ENCODE measurements at regions not wholly inside any gene's neighbourhood (a gene's known extent, or its start where the extent isn't known, plus 50 kb on each side); places are given as distances from the start of the nearest gene placed in this dataset.
"Not testable (repeated sequence)": the region's sequence is repeated elsewhere in the genome, so short reads cannot be mapped to it uniquely, and the experiment has no call there.

GRCh38 chr17:54372069-54372749, 528.4 kb upstream of the TOM1L1 start:
- DNase-seq = no peak

DNA sequence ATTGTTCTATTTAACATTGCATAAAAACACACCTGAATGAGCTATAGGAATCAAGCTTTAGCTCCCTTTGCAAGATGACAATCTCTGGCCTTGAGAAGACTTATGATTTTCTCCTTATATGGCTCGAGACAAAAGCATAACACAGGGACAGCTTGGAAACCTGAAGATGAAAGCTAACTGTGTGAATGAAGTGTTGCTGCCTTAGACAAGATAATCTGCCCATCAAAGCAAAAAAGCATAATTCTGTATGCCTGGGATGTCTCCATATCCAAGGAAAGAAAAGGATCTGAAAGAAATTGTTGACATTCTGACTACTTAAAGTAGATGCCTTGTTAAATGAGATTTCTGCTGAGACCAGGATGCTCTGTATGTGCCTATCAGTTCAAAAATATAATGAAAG, 526.7 kb upstream of the TOM1L1 start:
- no peak for DNase-seq

DNA sequence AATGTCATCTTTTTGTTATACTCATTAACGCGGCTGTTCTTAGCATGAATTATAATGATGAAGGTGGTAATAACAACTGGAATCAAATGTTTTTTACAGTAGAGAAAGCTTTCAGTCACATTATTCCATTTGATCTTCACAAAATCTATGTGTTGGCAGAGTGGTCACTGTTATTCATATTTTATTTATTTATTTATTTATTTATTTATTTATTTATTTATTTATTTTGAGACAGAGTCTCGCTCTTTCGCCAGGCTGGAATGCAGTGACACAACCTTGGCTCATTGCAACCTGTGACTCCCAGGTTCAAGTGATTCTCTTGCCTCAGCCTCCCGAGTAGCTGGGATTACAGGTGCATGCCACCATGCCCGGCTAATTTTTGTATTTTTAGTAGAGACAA, 524.2 kb upstream of the TOM1L1 start:
- not testable (repeated sequence) for DNase-seq

GRCh38 chr17:54381482-54381881, 519.2 kb upstream of the TOM1L1 start:
- DNase-seq = no peak

DNA sequence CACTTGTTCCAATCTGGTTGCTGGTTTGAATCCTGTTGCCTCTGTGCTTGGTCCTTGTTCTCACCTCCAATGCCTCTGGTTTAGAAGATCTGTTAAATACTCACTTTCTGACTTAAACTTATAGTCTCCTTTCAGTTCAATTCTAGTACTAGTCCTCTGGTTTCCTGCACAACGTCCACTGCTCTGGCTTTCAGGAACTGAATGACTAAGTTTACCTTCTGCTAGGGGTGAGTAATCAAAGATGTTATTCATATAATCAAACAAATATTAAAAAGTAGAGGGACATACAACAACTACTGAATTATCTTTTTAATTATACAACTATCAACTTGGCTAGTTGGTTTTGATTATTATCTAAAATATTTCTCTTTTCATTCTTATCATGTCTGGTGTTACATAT, 496.4 kb upstream of the TOM1L1 start:
- no peak for DNase-seq

- no peak for DNase-seq
Observed at GRCh38 chr17:54405826-54406225, 494.8 kb upstream of the TOM1L1 start.

- no peak for DNase-seq
Observed at GRCh38 chr17:54408731-54409130, 491.9 kb upstream of the TOM1L1 start.

DNA sequence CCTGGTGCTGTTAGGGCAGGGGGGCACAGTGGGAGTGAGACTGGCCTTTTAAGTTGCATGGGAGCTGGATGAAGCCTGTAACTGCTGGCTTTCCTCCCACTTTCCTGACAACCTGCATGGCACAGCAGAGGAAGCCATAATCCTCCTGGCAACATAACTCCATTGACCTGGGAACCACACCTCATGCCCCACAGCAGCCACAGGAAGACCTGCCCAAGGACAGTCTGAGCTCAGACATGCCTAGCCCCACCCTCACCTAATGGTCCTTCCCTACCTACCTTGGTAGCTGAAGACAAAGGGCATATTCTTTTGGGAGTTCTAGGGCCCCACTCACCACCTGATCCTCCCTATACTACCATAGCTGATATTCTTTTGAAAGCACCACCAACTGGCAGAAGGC, 482.2 kb upstream of the TOM1L1 start:
- DNase-seq = no peak

- no peak for DNase-seq
Observed at GRCh38 chr17:54425671-54426070, 475.0 kb upstream of the TOM1L1 start.

- DNase-seq = no peak
Observed at GRCh38 chr17:54426296-54426886, 474.3 kb upstream of the TOM1L1 start.

GRCh38 chr17:54435966-54436365, 464.7 kb upstream of the TOM1L1 start:
- DNase-seq = no peak

DNA sequence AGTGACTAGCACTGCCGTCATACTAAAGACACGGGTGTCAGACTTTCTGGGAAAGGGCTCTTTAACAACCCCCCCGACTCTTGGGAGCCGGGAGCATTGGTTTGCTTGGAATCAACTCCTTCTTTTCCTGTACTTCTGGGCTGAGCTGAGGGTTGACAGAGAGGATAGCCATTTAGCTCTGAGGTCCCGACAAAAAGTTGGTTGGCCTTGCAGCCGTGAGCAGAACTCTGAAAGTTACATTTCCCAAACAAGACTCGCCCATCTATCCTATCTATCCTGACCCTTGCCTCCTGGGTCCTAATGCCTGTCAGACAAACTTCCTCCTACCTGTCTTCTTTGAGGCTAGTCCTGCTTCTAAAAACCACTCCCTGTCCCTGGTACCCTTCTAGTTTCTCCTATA, 460.8 kb upstream of the TOM1L1 start:
- DNase-seq = no peak

DNA sequence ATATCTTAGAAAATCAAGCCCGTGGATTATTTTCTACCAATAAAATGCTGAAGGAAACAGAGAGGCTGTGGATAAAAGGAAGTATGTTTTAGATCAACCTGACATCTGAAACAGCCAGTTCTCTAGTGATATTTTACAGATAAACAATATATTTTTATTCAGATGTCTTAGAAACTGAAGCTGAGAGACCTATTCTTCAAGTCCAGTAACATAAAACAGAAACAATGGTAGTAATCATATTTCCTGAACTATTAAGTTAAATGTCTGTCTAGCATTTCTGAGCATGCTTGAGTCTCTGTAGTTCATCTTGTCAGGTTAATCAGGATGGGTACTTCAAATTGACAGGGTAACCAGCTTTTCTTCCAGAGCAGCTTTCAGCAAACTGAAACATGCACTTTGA, 449.6 kb upstream of the TOM1L1 start:
- no peak for DNase-seq

GRCh38 chr17:54452666-54453348, 447.8 kb upstream of the TOM1L1 start:
- no peak for DNase-seq

DNA sequence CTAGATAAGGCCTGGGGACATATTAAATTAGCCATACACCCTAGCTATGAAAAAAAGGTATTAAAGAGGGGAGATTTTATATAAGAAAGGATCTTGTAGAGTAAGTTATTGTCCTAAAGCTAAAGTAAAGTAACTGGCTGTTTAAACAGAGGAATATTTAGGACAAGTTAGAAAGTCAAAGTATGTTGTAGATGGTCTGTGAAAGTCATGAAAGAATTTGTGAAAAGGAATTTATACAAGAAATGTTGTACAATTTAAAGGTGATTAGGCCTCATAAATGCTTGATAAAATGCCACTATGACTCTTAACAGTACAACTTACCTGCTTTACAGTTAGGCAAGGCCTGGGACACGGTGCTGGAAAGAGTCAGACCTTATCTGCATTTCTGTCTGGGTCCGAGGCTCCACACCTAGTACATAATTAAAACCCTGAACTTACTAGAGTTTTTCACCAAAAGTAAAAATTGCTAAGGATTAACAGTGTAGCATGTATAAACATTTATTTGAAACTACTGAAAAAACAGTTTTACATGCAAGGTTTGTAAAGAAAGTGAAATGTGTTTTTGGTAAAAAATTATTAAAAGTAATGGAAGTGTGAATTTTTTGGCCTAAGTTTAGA, 445.3 kb upstream of the TOM1L1 start:
- no peak for DNase-seq

GRCh38 chr17:54465443-54465842, 435.2 kb upstream of the TOM1L1 start:
- not testable (repeated sequence) for DNase-seq

DNA sequence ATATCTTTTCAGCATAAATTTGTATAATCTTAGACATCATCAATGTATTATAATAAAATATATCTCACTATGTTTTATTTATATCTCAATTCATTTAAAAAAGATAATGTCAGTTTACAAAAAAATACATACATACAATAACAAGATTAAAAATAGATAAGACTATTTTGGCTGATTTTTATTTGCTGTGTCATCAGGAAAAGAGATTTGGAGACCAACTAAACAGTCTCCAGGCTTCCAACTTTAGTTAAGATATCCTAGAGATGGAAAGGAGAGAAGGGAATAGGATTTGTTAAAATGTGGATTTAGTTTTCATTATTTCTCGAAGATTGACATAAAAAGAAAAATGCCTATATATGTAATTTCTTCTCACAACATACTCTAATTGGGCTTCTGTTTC, 433.8 kb upstream of the TOM1L1 start:
- no peak for DNase-seq

DNA sequence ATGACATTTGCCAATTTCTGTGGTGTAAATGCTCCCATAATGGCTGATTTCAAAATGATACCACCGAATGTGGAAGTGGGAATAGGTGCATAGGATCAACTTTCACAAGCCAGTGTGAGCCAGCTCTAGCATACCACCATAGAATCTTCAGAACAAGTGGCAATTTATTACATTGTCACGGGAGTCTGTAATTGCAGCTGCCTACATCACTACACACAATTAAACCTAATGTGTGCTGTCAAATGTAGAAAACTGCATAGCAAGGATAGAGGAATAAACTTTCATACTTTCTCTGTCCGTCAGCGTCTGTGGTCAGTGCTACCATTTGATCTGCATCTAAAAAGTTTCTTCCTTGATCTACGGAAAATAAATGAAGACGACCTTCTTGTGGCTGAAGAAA, 417.8 kb upstream of the TOM1L1 start:
- no peak for DNase-seq

DNA sequence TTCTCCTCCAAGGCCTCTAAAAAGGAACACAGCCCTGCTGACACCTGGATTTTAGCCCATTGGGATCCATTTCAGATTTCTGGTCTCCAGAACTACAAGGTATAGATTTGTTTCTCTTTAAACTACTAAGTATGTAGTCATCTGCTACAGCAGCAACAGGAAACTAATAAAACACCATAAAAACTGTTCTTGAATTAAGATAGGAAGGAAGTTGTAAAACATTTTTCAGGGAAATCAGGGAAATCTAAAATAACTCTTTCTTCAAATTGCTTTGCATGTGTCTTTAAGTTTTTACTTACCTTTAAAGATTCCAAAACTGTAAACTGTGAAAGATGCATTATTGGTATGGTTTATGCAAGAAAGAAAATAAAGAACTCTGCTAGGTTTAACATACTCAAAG, 407.0 kb upstream of the TOM1L1 start:
- no peak for DNase-seq

- no peak for DNase-seq
Observed at GRCh38 chr17:54494721-54495715, 405.6 kb upstream of the TOM1L1 start.

DNA sequence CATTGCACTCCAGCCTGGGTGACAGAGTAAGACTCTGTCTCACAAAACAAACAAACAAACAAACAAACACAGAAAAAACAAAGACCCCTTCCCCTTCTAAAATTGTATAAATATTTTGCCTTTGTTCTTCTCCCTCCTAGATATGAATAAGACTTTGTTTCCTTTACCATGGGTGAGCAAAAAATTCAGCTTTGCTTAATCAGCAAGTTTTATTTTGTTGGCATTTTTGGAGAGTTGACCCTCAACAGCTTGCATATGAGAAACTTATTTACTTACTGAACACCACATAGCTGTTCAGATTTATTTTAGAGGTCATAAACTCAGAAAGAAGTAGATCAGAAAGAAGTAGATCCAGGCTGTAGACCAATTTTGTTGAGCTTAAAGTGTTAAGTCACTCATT, 395.2 kb upstream of the TOM1L1 start:
- no peak for DNase-seq

DNA sequence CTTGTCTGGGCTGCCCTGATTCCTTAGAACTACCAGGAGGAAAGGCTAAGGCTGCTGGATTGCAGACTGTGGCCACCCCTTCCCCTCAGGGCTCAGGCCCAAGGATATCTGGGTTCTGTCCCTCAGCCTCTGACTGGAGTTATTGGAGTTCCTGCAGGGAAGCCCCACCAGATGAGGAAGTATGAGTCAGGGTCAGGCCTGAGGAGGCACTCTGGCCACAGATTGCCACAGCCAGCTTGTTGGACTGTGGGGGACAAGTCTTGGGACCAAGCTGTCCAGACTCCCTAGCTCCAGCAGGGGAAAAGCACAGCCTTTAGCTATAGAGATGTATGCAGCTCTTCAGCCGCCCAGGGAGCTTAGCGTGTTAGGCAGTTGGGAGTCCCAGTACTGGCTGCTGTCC, 381.9 kb upstream of the TOM1L1 start:
- no peak for DNase-seq

DNA sequence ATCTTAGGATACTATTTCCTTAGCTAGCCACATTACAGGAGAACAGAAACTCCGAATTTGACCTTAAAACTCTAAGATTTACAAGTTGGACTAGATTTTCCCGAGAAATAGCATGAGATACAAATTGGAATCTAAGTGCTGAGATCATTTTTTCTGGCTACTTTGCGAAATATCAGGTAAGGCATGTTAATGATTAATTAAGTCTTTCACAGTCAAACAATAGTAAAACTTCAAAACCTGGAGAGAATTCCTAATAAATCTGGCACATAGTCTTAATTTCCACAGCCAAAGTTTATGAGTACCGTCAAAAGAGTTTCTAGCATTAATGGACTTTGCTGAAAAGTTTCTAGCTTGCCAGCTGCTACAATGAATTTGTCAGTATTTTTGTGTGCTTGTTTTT, 379.5 kb upstream of the TOM1L1 start:
- no peak for DNase-seq

Measured in stimulated activated CD4-positive, alpha-beta T cell treated with anti-CD3 and anti-CD28 coated beads, Interleukin-1b, Interleukin-23, amount 100 ng/mL, for 48 hours (primary cell).